ENCODE measurements at regions not wholly inside any gene's neighbourhood (a gene's known extent, or its start where the extent isn't known, plus 50 kb on each side); places are given as distances from the start of the nearest gene placed in this dataset.

- DNase-seq: no peak
Observed at GRCh38 chr2:176622792-176623191, 353.6 kb downstream of the MTX2 start.

- DNase-seq: no peak
Observed at GRCh38 chr2:176626796-176627195, 357.6 kb downstream of the MTX2 start.

- DNase-seq: no peak
Observed at GRCh38 chr2:176628438-176628837, 359.2 kb downstream of the MTX2 start.

DNA sequence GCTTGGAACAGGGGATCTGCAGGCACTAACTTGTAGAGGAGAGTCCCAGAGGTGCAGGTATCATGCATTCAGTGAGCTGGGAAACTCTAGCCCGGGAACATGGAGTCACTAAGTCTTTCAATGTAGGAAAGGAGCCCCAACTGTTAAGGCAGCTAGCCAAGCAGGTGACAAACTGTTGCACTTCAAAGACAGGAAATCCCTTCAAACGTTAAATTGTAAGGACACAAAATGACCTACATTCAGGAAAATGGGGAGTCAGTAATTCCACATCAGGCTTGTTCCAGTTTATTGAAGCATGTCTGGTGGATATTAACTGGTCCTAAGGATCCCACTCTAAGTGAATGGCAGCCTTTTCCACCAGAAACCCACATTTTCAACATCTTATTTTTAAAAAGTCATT is 364.5 kb downstream of the MTX2 start:
- DNase-seq: no peak

DNA sequence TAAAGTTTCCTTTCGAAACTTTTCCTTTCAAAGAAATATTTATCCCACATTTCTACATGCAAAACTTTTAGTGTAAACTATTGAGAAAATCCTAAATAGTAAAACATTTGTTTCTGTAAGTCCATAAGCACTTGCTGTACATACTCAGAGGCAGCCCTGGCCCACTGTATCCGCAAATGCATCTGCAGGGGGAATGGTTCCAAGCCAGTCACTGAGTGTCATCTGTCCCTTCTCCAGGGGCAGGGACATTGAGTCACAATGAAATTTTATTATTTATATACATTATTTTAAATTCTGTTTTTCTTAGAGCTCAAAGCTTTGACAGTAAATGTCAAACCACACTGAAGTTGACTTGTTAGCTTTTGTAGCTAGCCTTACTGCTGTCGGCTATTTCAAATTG is 367.2 kb downstream of the MTX2 start:
- no peak for DNase-seq

GRCh38 chr2:176637142-176637485 is 367.9 kb downstream of the MTX2 start:
- DNase-seq: no peak

- DNase-seq: peak; percentile 2
Observed at GRCh38 chr2:176637486-176638166, 368.4 kb downstream of the MTX2 start.

DNA sequence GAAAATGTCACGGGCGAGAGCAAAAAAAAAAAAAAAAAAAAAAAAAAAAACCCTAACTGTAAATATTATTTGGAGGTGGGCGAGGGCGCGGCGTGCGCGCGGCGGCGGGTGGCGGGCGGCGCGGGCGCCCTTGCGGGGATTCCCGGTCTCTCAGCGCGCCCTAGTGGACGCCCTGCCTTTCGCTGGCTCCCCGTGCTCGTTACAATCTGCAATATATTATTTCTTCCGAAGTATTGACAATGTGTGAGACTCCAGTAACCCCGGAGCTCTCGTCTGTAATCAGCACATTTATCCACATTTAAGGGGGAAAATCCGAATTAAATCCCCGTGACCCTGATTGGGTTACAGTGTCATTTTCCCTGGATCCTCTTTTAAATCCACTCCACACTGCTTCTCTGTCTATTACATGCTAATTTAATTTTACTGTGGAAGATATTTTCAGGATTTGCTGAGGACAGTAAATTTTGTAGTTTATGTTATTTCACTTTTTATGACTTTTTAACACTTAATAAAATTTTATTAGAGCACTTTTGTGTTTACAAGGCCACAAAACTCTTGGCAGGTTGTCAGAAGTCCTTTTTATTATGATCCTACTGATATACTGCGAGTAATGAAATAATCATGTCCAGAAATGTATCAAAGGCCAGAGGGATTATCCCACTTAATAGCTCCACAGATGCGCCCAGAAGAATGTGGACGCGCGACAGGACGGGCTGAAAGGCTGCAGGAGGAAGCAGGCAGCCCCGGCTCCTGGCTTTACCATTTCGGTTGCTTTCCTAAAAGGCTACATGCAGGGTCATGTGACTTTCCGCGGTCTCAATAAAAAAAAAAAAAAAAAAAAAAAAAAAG is 369.1 kb downstream of the MTX2 start:
- peak; percentile 70 for DNase-seq

GRCh38 chr2:176639016-176639343 is 369.7 kb downstream of the MTX2 start:
- no peak for DNase-seq

DNA sequence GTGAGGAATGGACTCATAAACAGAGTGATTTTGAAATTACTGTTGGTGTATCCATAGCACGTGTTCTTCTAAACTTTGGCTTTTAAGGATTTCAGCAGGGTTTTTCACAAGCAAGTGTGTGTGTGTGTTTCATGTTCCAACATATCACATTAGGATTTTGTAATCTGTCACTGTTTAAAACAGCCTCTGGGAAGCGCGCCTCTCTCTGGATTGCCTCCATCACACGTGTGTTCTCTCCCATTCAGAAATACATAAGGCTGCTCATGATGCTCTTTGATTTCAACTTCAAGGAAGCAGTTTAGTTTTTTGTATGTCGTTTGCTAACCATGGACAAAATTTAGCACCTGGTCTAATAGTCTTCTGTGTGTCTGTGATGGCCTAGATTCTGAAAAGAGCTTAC is 370.4 kb downstream of the MTX2 start:
- DNase-seq: no peak

DNA sequence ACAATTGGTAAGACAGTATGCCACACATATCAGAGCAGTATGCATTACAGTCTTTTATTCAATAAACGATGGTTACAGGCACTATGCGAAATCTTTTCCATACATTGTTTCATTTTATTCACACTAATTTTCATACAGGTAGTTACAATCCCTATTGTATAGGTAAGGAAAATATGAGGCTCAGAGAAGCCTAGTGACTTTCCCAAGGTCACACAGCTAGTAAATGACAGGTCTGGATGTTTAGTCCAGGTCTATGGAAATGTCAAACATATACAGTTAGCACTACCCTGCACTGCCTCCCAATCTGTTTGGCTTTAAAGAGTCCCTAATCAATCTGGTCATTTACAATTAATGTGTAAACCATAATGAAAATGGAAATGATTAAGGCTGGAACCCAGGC is 372.2 kb downstream of the MTX2 start:
- no peak for DNase-seq

DNA sequence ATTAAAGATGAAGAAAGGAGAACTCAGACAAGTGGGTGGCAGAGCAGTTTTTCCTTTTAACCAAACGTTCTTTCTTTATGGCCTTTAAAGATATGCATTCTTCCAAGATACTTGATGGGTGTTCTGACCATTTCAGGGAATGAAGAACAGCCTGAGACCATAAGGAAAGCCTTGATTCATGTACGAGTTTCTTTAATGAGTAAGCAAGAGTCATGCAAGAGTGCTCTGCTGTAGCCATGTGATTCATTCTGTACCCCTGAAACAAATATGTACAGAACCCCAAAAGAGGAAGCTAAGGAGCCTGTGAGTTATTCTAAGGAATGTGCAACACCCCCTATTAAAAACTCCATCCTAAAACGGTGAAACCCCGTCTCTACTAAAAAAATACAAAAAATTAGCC is 372.8 kb downstream of the MTX2 start:
- no peak for DNase-seq

DNA sequence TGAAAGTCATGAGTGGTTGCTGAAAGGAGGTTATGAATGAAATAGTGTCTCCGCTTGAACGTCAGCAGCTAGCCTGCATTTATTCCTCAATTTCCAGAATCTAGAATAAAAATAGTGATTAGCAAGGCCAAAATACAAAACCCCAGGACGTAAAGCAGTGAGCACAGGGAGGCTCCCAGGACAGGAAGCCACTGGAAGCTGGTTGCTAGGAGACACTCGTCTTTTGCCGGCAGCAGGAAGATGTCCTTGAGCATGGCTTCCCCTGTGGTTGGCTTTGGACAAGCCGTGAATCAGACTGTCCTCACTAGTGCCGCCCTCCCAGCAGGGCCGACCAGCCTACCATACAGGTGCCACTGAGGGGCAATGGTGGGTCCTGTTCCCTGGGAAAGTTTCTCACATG is 374.4 kb downstream of the MTX2 start:
- DNase-seq: no peak

DNA sequence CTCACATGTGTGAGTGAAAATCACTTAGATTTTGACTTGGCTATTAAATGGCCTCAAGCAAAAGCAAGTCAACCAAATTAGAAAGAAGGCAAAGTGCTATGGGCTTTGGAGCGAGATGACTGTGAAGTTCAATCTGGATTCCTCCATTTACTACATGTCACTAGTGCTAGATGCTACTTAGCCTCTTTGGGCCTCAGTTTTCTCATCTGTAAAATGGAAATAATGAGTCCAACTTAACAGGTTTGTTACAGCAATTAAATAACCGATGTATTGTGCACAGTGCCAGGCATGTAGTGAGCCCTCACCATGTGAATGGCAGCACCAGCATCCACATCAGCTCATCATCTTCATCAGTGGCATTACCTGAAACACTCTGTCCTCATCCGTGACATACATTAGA is 376.3 kb downstream of the MTX2 start:
- no peak for DNase-seq

GRCh38 chr2:176646033-176646615 is 376.9 kb downstream of the MTX2 start:
- no peak for DNase-seq

- DNase-seq: no peak
Observed at GRCh38 chr2:176647325-176648165, 378.3 kb downstream of the MTX2 start.

DNA sequence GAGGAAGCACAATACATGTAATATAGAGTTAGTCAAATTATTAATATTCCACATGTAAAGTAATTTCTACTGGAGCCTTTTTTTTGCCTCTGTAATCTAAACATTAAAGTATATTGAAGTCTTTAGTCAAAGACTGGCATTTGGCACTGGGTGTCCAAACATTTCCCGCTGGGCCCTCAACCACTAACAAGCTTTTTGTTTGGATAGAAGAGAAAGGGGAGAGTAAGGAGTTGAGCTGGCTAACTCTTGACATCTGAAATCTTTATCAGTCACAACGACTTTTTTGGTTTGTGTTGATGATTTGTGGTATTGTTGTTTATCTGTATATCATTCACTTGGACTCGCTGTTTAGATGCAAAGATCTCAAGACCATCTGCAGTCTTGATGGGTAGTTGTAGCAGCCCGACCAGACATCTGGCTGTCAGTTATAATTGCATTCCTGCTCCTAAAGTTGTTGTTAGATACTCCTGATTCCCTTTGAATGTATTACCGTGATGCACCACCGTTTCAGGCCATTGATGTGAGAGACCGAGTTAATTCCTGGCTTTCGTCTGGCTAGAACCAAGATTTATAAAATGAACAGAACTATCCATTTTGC is 379.6 kb downstream of the MTX2 start:
- DNase-seq: no peak

GRCh38 chr2:176650104-176650837 is 381.0 kb downstream of the MTX2 start:
- DNase-seq: no peak

DNA sequence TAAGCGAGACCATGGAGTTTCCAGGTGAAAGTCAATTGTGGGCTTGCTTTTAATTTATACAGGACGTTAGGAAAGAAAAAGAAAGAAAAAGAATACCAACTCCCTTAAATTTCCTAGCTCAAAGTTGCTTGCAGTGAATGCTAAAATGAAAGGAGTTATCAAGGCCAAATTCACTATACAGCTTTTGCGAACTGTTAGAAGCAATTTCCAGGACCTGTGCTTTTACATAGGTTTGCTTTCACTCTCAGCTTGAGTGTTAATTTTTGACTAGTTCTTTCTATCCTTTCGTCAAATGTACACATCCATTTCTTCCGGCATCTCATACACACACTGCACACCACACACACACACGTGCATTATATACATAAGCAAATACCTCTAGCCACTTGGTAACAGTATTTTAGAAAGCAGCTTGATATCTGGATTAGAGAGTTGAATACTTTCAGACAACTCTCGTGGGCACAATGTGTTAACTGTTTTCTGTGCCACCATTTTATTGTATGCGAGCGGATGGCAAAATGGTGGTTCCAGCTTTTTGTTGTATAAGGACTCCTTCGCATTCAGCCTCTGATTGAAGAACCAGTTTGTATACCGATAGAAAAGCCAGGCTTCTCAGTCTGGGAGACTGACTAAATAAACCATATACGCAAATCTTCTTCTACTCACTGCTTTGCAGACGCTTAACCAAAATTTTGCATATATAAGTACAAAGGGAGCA is 381.8 kb downstream of the MTX2 start:
- DNase-seq: no peak

GRCh38 chr2:176652300-176653182 is 383.3 kb downstream of the MTX2 start:
- peak; percentile 67 for DNase-seq
